GM23338 (cell line): ENCODE measurements at regions not wholly inside any gene's neighbourhood (a gene's known extent, or its start where the extent isn't known, plus 50 kb on each side); places are given as distances from the start of the nearest gene placed in this dataset.

Source experiments
- ATAC-seq: fragments of 200-7000 bp; cut with Tn5 transposase; 3 replicates; pipeline ENCODE4 v1.9.1; 2020
- DNase-seq: peaks from one replicate; pipeline ENCODE4 v3.0.0-alpha.2; 2015; ENCODE audit warnings: low spot score
- H2AFZ ChIP-seq: fragments of 200-600 bp; sonication (generic); 2 replicates; pipeline ENCODE4 v1.8.0; 2016; ENCODE audit warnings: antibody characterized with exemption, mild to moderate bottlenecking, moderate library complexity
- H3F3A ChIP-seq: fragments of 200-600 bp; sonication (generic); replicated peaks from 2 replicates; pipeline ENCODE4 v1.8.0; 2017; ENCODE audit warnings: antibody characterized with exemption, mixed run types, low read depth
- H3K27ac ChIP-seq: fragments of 200-600 bp; sonication (generic); 2 replicates; pipeline ENCODE4 v1.6.1; 2016; ENCODE audit warnings: low read depth
- H3K27me3 ChIP-seq: fragments of 200-600 bp; sonication (generic); 2 replicates; pipeline ENCODE4 v1.8.0; 2016; ENCODE audit warnings: mild to moderate bottlenecking, mixed run types, moderate library complexity; ENCODE audit not compliant: insufficient read depth
- H3K36me3 ChIP-seq: fragments of 200-600 bp; sonication (generic); 2 replicates; pipeline ENCODE4 v1.8.0; 2016; ENCODE audit warnings: mild to moderate bottlenecking; ENCODE audit not compliant: insufficient read depth
- H3K4me1 ChIP-seq: fragments of 200-600 bp; sonication (generic); 2 replicates; pipeline ENCODE4 v1.8.0; 2016; ENCODE audit warnings: mild to moderate bottlenecking, moderate library complexity; ENCODE audit not compliant: insufficient read depth
- H3K4me2 ChIP-seq: fragments of 200-600 bp; sonication (generic); 2 replicates; pipeline ENCODE4 v1.7.1; 2017; ENCODE audit warnings: mixed run types
- H3K4me3 ChIP-seq: fragments of 200-600 bp; sonication (generic); 2 replicates; pipeline ENCODE4 v1.6.1; 2016; ENCODE audit warnings: mixed run types
- H3K79me2 ChIP-seq: fragments of 200-600 bp; sonication (generic); replicated peaks from 2 replicates; pipeline ENCODE4 v1.8.0; 2017; ENCODE audit warnings: mild to moderate bottlenecking; ENCODE audit not compliant: insufficient read depth
- H3K9me2 ChIP-seq: fragments of 200-600 bp; sonication (generic); 2 replicates; pipeline ENCODE4 v1.8.0; 2017; ENCODE audit not compliant: insufficient read depth
- H4K20me1 ChIP-seq: fragments of 200-600 bp; sonication (generic); replicated peaks from 2 replicates; pipeline ENCODE4 v1.8.0; 2017; ENCODE audit warnings: mild to moderate bottlenecking; ENCODE audit not compliant: insufficient read depth
- H3K27ac Mint-ChIP-seq: 2 replicates; pipeline ENCODE4 v1.8.0; 2020; ENCODE audit warnings: inconsistent platforms, mild to moderate bottlenecking, moderate library complexity, mixed read lengths
- H3K27me3 Mint-ChIP-seq: 3 replicates; pipeline ENCODE4 v1.8.0; 2022; ENCODE audit warnings: low read depth, mild to moderate bottlenecking, moderate library complexity, mixed read lengths, inconsistent platforms; ENCODE audit not compliant: insufficient read depth, poor library complexity
- H3K36me3 Mint-ChIP-seq: 3 replicates; pipeline ENCODE4 v1.8.0; 2021; ENCODE audit warnings: low read depth, mild to moderate bottlenecking, inconsistent platforms, moderate library complexity, mixed read lengths
- H3K4me1 Mint-ChIP-seq: 3 replicates; pipeline ENCODE4 v1.8.0; 2020; ENCODE audit warnings: mild to moderate bottlenecking, inconsistent platforms, mixed read lengths
- H3K4me3 Mint-ChIP-seq: 3 replicates; pipeline ENCODE4 v1.8.0; 2021; ENCODE audit warnings: moderate library complexity, mild to moderate bottlenecking, inconsistent platforms, mixed read lengths
- H3K9me3 Mint-ChIP-seq: 3 replicates; pipeline ENCODE4 v1.8.0; 2020; ENCODE audit warnings: moderate library complexity, mild to moderate bottlenecking, inconsistent platforms, mixed read lengths
- CREB1 ChIP-seq: fragments of 250-450 bp; sonication (Bioruptor Pico); IDR thresholded peaks from 2 replicates; pipeline ENCODE4 v1.5.0; 2020; ENCODE audit warnings: low read depth, mild to moderate bottlenecking, moderate library complexity
- EZH2 ChIP-seq: fragments of 200-600 bp; sonication (generic); IDR thresholded peaks from one replicate; pipeline ENCODE4 v1.8.0; 2017; ENCODE audit warnings: antibody characterized with exemption, mild to moderate bottlenecking, low read depth; ENCODE audit not compliant: unreplicated experiment
- EZH2phosphoT487 ChIP-seq: fragments of 200-600 bp; sonication (generic); IDR thresholded peaks from one replicate; pipeline ENCODE4 v1.8.1; 2018; ENCODE audit warnings: antibody characterized with exemption; ENCODE audit not compliant: unreplicated experiment
- POLR2AphosphoS5 ChIP-seq: IDR thresholded peaks from 2 replicates; pipeline ENCODE4 v1.6.1; 2016; ENCODE audit warnings: antibody characterized with exemption, low read depth
- REST ChIP-seq: IDR thresholded peaks from one replicate; pipeline ENCODE4 v1.6.1; 2018; ENCODE audit warnings: antibody characterized with exemption; ENCODE audit not compliant: unreplicated experiment
- STAT1 ChIP-seq: IDR thresholded peaks from one replicate; pipeline ENCODE4 v1.6.1; 2016; ENCODE audit warnings: antibody characterized with exemption; ENCODE audit not compliant: unreplicated experiment
- ZNF331 ChIP-seq: fragments of 250-450 bp; sonication (Bioruptor Pico); IDR thresholded peaks from 2 replicates; pipeline ENCODE4 v1.5.0; 2020; ENCODE audit warnings: low read depth, mild to moderate bottlenecking, moderate library complexity
- TF ChIP-seq, protein P1 (sequence below): fragments of 250-450 bp; sonication (Bioruptor Pico); IDR thresholded peaks from 2 replicates; pipeline ENCODE4 v1.5.0; 2020; ENCODE audit warnings: mild to moderate bottlenecking, moderate library complexity

GRCh38 chr22:22979954-22980353 lies 90.4 kb upstream of the GNAZ start (continued):
- TF ChIP-seq REST = no peak

DNA sequence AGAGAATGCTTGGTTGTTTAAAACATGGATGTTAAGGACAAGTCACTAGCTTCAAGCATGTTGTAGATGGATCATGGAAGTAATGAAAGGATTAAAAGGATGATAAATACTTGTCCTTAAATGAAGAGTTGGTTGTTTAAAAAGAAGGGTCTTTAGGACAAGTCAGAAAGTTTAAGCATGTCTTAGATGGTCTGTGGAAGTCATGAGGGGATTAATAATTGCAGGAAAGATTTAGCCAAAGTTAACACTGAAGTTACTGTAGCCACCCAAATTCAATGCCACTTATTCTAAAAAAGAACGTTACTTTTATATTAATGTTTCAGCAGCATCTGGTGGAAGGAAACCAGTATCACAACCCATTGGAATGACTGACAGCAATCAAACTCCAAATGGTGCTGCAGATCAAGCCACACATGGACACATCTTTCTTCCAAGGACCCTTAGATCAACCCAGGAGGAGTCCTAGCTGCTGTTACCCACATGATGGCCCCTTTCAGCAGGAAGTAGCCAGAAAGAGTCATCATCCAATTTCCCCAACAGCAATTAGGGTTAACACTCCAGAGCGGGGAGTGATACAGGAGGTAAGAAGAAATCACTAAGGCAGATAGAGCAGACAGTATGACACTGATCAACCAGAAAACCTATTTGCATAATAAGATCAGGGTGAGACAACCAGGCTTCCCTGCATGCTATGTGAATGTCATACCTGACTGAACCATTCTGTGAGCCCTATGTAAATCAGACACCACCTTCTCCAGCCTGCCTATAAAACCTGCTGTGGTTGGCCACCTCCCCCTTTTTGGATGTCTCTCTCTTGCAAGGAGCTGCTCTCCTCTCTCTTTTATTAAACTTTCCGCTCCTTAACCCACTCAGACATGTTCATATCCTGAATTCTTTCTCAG lies 88.4 kb upstream of the GNAZ start:
- ATAC-seq = no peak
- Mint-ChIP-seq H3K27me3 (peaks cover 7% of the 10 kb centered on the region), H3K36me3 (peaks cover 6% of the 10 kb centered on the region; the same call in 2 of the 3 replicates), H3K4me3 (no peak overlapping the region), H3K27ac (no peak overlapping the region), H3K9me3 (peaks cover 72% of the 10 kb centered on the region), H3K4me1 (no peaks in the 10 kb centered on the region)
- Histone ChIP-seq H4K20me1 (no peaks in the 10 kb centered on the region), H3K4me1 (no peaks in the 10 kb centered on the region), H3K79me2 (no peaks in the 10 kb centered on the region), H3F3A (no peaks in the 10 kb centered on the region), H3K4me2 (no peak overlapping the region), H3K27ac (no peak overlapping the region), H3K36me3 (0 out of 2 replicates have a peak, but pooled peaks cover 3% of the 10 kb centered on the region), H3K27me3 (peaks cover 6% of the 10 kb centered on the region; the same call in 1 of the 2 replicates), H3K9me2 (no peaks in the 10 kb centered on the region), H3K4me3 (no peak overlapping the region), H2AFZ (no peak overlapping the region)
- peak; percentile 35 for DNase-seq
- TF ChIP-seq POLR2AphosphoS5 (no peak), EZH2phosphoT487 (no peak), REST (no peak), EZH2 (no peak), ZNF331 (CRISPR knock-in tag) (no peak), CREB1 (CRISPR knock-in tag) (no peak), STAT1 (no peak)
- TF ChIP-seq, protein P1, sequence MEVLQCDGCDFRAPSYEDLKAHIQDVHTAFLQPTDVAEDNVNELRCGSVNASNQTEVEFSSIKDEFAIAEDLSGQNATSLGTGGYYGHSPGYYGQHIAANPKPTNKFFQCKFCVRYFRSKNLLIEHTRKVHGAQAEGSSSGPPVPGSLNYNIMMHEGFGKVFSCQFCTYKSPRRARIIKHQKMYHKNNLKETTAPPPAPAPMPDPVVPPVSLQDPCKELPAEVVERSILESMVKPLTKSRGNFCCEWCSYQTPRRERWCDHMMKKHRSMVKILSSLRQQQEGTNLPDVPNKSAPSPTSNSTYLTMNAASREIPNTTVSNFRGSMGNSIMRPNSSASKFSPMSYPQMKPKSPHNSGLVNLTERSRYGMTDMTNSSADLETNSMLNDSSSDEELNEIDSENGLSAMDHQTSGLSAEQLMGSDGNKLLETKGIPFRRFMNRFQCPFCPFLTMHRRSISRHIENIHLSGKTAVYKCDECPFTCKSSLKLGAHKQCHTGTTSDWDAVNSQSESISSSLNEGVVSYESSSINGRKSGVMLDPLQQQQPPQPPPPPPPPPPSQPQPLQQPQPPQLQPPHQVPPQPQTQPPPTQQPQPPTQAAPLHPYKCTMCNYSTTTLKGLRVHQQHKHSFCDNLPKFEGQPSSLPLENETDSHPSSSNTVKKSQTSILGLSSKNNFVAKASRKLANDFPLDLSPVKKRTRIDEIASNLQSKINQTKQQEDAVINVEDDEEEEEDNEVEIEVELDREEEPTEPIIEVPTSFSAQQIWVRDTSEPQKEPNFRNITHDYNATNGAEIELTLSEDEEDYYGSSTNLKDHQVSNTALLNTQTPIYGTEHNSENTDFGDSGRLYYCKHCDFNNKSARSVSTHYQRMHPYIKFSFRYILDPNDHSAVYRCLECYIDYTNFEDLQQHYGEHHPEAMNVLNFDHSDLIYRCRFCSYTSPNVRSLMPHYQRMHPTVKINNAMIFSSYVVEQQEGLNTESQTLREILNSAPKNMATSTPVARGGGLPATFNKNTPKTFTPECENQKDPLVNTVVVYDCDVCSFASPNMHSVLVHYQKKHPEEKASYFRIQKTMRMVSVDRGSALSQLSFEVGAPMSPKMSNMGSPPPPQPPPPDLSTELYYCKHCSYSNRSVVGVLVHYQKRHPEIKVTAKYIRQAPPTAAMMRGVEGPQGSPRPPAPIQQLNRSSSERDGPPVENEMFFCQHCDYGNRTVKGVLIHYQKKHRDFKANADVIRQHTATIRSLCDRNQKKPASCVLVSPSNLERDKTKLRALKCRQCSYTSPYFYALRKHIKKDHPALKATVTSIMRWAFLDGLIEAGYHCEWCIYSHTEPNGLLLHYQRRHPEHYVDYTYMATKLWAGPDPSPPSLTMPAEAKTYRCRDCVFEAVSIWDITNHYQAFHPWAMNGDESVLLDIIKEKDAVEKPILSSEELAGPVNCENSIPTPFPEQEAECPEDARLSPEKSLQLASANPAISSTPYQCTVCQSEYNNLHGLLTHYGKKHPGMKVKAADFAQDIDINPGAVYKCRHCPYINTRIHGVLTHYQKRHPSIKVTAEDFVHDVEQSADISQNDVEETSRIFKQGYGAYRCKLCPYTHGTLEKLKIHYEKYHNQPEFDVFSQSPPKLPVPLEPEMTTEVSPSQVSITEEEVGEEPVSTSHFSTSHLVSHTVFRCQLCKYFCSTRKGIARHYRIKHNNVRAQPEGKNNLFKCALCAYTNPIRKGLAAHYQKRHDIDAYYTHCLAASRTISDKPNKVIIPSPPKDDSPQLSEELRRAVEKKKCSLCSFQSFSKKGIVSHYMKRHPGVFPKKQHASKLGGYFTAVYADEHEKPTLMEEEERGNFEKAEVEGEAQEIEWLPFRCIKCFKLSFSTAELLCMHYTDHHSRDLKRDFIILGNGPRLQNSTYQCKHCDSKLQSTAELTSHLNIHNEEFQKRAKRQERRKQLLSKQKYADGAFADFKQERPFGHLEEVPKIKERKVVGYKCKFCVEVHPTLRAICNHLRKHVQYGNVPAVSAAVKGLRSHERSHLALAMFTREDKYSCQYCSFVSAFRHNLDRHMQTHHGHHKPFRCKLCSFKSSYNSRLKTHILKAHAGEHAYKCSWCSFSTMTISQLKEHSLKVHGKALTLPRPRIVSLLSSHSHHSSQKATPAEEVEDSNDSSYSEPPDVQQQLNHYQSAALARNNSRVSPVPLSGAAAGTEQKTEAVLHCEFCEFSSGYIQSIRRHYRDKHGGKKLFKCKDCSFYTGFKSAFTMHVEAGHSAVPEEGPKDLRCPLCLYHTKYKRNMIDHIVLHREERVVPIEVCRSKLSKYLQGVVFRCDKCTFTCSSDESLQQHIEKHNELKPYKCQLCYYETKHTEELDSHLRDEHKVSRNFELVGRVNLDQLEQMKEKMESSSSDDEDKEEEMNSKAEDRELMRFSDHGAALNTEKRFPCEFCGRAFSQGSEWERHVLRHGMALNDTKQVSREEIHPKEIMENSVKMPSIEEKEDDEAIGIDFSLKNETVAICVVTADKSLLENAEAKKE (CRISPR knock-in tag) = no peak
